Mammary epithelial cell (primary cell): ENCODE measurements at regions not wholly inside any gene's neighbourhood (a gene's known extent, or its start where the extent isn't known, plus 50 kb on each side); places are given as distances from the start of the nearest gene placed in this dataset.

Experiments used
- CTCF ChIP-seq, 2 donors: IDR thresholded peaks in 1 of 2; conservative IDR thresholded peaks in 1 of 2; 2 replicates each; pipeline ENCODE4 v1.5.1; 2011 to 2012; ENCODE audit warnings: inconsistent platforms in 2 of 2, low read length in 2 of 2, mild to moderate bottlenecking in 2 of 2, control low read depth in 1 of 2, low read depth in 1 of 2; ENCODE audit not compliant: insufficient read depth in 1 of 2; ENCODE audit errors: extremely low read depth in 1 of 2
- EZH2 ChIP-seq: IDR thresholded peaks from 2 replicates; pipeline ENCODE4 v1.6.1; 2012; ENCODE audit warnings: low read length, inconsistent platforms, borderline replicate concordance

GRCh38 chrX:41982953-41983352, 59.6 kb upstream of the CASK start:
- TF ChIP-seq CTCF (conservative IDR thresholded peaks at IDR 0.05 in 1 of 2, IDR thresholded peaks at IDR 0.05 in 1 of 2; ENCODE audit: extremely low read depth in 1 of 2, insufficient read depth in 1 of 2, low read depth in 1 of 2, low read length in 2 of 2) (no peak), EZH2 (no peak)
